AG09319 (cell line): ENCODE measurements at regions not wholly inside any gene's neighbourhood (a gene's known extent, or its start where the extent isn't known, plus 50 kb on each side); places are given as distances from the start of the nearest gene placed in this dataset.

Experiments used
- DNase-seq: peaks from one replicate; pipeline ENCODE4 v3.0.0-alpha.2; 2010; ENCODE audit warnings: low read depth; ENCODE audit errors: extremely low read depth
- TF ChIP-seq, protein P1 (sequence below): IDR thresholded peaks from 2 replicates; pipeline ENCODE4 v1.5.1; 2011; ENCODE audit warnings: low read depth, mild to moderate bottlenecking, inconsistent platforms, low read length, moderate library complexity

GRCh38 chr7:89500084-89500483, 654.2 kb upstream of the STEAP1 start:
- TF ChIP-seq, protein P1, sequence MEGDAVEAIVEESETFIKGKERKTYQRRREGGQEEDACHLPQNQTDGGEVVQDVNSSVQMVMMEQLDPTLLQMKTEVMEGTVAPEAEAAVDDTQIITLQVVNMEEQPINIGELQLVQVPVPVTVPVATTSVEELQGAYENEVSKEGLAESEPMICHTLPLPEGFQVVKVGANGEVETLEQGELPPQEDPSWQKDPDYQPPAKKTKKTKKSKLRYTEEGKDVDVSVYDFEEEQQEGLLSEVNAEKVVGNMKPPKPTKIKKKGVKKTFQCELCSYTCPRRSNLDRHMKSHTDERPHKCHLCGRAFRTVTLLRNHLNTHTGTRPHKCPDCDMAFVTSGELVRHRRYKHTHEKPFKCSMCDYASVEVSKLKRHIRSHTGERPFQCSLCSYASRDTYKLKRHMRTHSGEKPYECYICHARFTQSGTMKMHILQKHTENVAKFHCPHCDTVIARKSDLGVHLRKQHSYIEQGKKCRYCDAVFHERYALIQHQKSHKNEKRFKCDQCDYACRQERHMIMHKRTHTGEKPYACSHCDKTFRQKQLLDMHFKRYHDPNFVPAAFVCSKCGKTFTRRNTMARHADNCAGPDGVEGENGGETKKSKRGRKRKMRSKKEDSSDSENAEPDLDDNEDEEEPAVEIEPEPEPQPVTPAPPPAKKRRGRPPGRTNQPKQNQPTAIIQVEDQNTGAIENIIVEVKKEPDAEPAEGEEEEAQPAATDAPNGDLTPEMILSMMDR: no peak
- DNase-seq: no peak

DNA sequence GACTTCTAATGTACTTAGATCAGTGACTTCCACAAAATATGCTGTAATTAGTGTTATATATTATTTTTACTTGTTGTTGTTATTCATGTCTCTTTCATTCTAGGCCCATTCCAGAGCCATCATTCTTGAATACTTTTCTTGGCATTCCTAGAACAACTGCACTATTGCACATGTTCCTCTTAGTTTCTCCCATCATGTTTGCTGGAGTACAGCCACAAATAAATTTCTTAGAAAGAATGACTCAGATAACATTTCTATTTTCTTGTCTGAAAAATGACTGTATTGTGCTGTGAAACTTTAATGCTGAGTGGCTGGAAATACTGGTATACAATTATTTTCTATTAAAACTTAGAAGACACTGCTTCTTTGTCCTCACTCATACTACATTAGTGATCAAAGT, 651.0 kb upstream of the STEAP1 start:
- DNase-seq: no peak
- TF ChIP-seq, protein P1: no peak

DNA sequence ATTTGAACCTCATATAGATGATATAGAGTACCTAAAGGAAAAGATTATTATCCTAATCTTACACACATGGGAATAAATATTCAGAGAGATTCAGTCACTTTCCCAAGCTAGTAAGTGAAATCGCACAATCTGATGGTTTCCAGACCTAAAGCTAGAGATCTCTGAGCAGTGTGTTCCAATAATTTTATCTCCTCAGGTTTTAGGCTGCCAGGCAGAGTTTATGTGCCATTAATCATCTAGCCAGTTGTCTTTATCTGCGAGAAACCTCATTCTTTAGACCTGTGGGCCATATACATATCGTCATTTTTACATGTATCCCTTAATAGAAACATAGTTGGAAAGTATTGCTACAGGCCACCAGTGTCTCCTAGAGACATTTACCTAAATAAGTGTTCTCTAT, 647.2 kb upstream of the STEAP1 start:
- DNase-seq: no peak
- TF ChIP-seq, protein P1: no peak

DNA sequence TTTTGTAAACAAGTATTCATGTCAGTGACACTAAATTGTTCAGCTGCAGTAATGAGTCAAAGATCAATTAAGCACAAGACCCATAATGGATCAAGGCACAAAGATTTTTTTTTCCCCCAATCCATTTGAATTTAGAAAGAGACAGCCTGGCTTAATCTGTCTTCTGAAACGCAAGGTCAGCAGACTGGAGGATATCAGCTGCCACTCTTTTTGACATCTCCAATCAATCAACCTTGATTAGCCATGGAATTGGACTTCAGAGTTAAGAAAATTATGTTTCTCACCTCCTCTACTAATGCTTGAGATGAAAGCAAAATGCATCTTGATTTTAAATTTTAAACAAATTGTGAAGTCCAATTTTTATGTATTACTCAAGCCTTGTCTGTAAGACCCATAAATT, 642.4 kb upstream of the STEAP1 start:
- DNase-seq: no peak
- TF ChIP-seq, protein P1: no peak

DNA sequence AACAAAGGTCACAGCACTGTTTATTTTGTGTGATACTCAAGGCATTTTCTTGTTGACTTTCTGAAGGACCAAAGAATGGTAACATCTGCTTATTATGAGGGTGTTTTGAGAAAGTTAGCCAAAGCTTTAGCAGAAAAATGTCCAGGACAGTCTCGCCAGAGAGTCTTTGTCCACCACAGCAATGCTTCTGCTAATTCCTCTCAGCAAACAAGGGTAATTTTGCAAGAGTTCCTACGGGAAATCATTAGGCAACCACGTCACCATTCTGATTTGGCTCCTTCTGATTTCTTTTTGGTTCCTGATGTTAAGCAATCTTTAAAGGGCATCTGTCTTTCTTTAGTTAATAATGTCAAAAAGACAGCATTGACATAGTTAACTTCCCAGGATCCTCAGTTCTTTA, 639.3 kb upstream of the STEAP1 start:
- no peak for DNase-seq
- TF ChIP-seq, protein P1: no peak

DNA sequence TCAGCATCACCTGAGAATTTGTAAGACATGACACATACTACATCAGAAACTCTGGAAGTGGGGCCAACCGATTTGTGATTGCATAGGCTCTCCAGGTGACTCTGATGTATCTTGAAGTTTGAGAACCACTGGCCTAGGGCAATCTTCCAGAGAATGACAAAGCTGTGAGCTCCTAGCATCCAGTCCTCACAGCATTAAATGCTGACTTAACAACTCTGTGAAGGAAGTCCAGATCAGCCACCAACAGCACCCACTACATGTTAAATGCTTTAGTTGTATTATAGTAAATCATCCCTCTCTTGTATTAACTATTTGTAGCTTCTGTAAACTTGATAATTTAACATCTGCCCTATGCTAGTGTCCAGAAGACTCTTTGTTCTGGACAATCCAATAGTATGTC, 636.5 kb upstream of the STEAP1 start:
- TF ChIP-seq, protein P1: no peak
- DNase-seq: no peak

- TF ChIP-seq, protein P1: no peak
Observed at GRCh38 chr7:89549768-89550167, 604.5 kb upstream of the STEAP1 start.

More at GRCh38 chr7:89549768-89550167, 604.5 kb upstream of the STEAP1 start:
- DNase-seq: no peak
